Breast epithelium (tissue), 3 donors: ENCODE measurements at regions not wholly inside any gene's neighbourhood (a gene's known extent, or its start where the extent isn't known, plus 50 kb on each side); places are given as distances from the start of the nearest gene placed in this dataset.
"Not testable (repeated sequence)": the region's sequence is repeated elsewhere in the genome, so short reads cannot be mapped to it uniquely, and the experiment has no call there.

Source experiments
- CTCF ChIP-seq, 3 donors: fragments of 450-650 bp; IDR thresholded peaks; one replicate each; pipeline ENCODE4 v1.5.1; 2016 to 2017; ENCODE audit warnings: antibody characterized with exemption in 3 of 3, mild to moderate bottlenecking in 3 of 3, moderate library complexity in 3 of 3
- POLR2A ChIP-seq: fragments of 450-650 bp; IDR thresholded peaks from one replicate; pipeline ENCODE4 v1.6.1; 2016; ENCODE audit warnings: antibody characterized with exemption, mild to moderate bottlenecking, moderate library complexity
- POLR2AphosphoS5 ChIP-seq, 3 donors: sonication (generic); formaldehyde crosslinking; IDR thresholded peaks; one replicate each; pipeline ENCODE4 v1.6.1; 2017; ENCODE audit warnings: antibody characterized with exemption in 3 of 3

DNA sequence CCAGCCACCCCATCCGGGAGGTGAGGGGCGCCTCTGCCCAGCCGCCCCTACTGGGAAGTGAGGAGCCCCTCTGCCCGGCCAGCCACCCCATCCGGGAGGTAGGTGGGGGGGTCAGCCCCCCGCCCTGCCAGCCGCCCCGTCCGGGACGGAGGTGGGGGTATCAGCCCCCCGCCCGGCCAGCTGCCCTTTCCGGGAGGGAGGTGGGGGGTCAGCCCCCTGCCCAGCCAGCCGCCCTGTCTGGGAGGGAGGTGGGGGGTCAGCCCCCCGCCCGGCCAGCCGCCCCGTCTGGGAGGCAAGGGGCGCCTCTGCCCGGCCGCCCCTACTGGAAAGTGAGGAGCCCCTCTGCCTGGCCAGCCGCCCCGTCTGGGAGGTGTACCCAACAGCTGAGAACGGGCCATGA lies 299.4 kb upstream of the RORB start:
- TF ChIP-seq CTCF (IDR thresholded peaks at IDR 0.05); POLR2A; POLR2AphosphoS5 (IDR thresholded peaks at IDR 0.05): not testable (repeated sequence)
